K562 (cell line): ENCODE measurements at regions not wholly inside any gene's neighbourhood (a gene's known extent, or its start where the extent isn't known, plus 50 kb on each side); places are given as distances from the start of the nearest gene placed in this dataset.

Experiments
- ATAC-seq: fragments of 200-7000 bp; cut with Tn5 transposase; 3 replicates; pipeline ENCODE4 v1.9.1; 2020; ENCODE audit warnings: moderate library complexity
- BruUV-seq: library from RNA; stranded (reverse); fragments of 400-500 nt; replicated peaks from 2 replicates; lab custom pipeline; 2021; lab: Mats Ljungman, UMichigan
- CTCF ChIA-PET: fragments of 300-600 bp; formaldehyde crosslinking; extraction: SDS; loops from one replicate; lab custom pipeline; 2021; ENCODE audit warnings: low intra/inter-chr PET ratio; lab: Yijun Ruan, JAX
- POLR2A ChIA-PET: fragments of 300-600, 350-650 bp; sonication (Branson Sonifier 250); formaldehyde crosslinking; extraction: SDS; loops from one replicate; lab custom pipeline; 2021; ENCODE audit warnings: antibody characterized with exemption, inconsistent platforms; lab: Yijun Ruan, JAX
- DNase-seq, 4 experiments: peaks; one replicate each; pipeline versions ENCODE4 v3.0.0 to v3.0.0-alpha.2; 2011 to 2018; ENCODE audit warnings: low spot score in 3 of 4, mixed read lengths in 3 of 4; ENCODE audit errors: extremely low read depth in 1 of 4
- FAIRE-seq: peaks from 2 replicates; lab custom pipeline; 2011; peaks lifted over from hg19 to GRCh38; lab: Jason Lieb, UNC
- H2AFZ ChIP-seq: 2 replicates; pipeline ENCODE4 v1.6.0; 2011; ENCODE audit warnings: low read depth, low read length, control low read depth, inconsistent platforms
- H3K27ac ChIP-seq: fragments of 200-600 bp; 3 replicates; pipeline ENCODE4 v1.8.0; 2011; ENCODE audit warnings: low read depth, mild to moderate bottlenecking, control low read depth, inconsistent platforms, low read length, moderate library complexity, mixed read lengths; ENCODE audit errors: extremely low read depth
- H3K27me3 ChIP-seq, 2 experiments: fragments of 300-600 bp in 1 of 2; 2 replicates in 1 of 2; 3 replicates in 1 of 2; pipeline versions ENCODE4 v1.6.0 to v1.8.0; 2011; ENCODE audit warnings: inconsistent platforms in 2 of 2, low read length in 2 of 2, mild to moderate bottlenecking in 1 of 2, mixed read lengths in 1 of 2, moderate library complexity in 1 of 2; ENCODE audit not compliant: control insufficient read depth in 2 of 2, insufficient read depth in 2 of 2
- H3K36me3 ChIP-seq: fragments of 300-600 bp; 3 replicates; pipeline ENCODE4 v1.8.0; 2011; ENCODE audit warnings: mild to moderate bottlenecking, low read length, inconsistent platforms; ENCODE audit not compliant: control insufficient read depth, insufficient read depth
- H3K4me1 ChIP-seq, 2 experiments: fragments of 200-600 bp in 1 of 2; replicated peaks in 1 of 2; 2 replicates in 1 of 2; 3 replicates in 1 of 2; pipeline versions ENCODE4 v1.5.1 to v1.8.0; 2011; ENCODE audit warnings: inconsistent platforms in 2 of 2, low read length in 2 of 2, mild to moderate bottlenecking in 1 of 2, mixed read lengths in 1 of 2, moderate library complexity in 1 of 2; ENCODE audit not compliant: control insufficient read depth in 2 of 2, insufficient read depth in 2 of 2
- H3K4me2 ChIP-seq: 2 replicates; pipeline ENCODE4 v1.6.1; 2011; ENCODE audit warnings: low read length, control low read depth, inconsistent platforms, mixed read lengths; ENCODE audit not compliant: insufficient read depth
- H3K4me3 ChIP-seq: fragments of 200-600 bp; sonication (generic), shearing (Covaris generic); 2 replicates; pipeline ENCODE4 v1.5.1; 2016; ENCODE audit warnings: control low read depth, inconsistent platforms
- H3K79me2 ChIP-seq: fragments of 200-600 bp; 3 replicates; pipeline ENCODE4 v1.8.0; 2011; ENCODE audit warnings: low read length, inconsistent platforms; ENCODE audit not compliant: control insufficient read depth, insufficient read depth
- H3K9ac ChIP-seq, 2 experiments: 2 replicates each; pipeline versions ENCODE4 v1.6.0 to v1.6.1; 2011; ENCODE audit warnings: low read depth in 2 of 2, low read length in 2 of 2, control low read depth in 1 of 2, inconsistent platforms in 1 of 2, mild to moderate bottlenecking in 1 of 2, mixed read lengths in 1 of 2; ENCODE audit not compliant: insufficient read depth in 1 of 2
- H3K9me1 ChIP-seq: one replicate; pipeline ENCODE4 v1.6.0; 2011; ENCODE audit warnings: inconsistent platforms, mild to moderate bottlenecking, low read length, moderate library complexity; ENCODE audit not compliant: control insufficient read depth, insufficient read depth
- H3K9me3 ChIP-seq: replicated peaks from 2 replicates; pipeline ENCODE4 v1.5.1; 2011; ENCODE audit warnings: low read depth, low read length, inconsistent platforms; ENCODE audit not compliant: control insufficient read depth, insufficient read depth
- H4K20me1 ChIP-seq: replicated peaks from 2 replicates; pipeline ENCODE4 v1.6.1; 2011; ENCODE audit warnings: low read length, inconsistent platforms, mixed read lengths; ENCODE audit not compliant: control insufficient read depth, insufficient read depth
- CHD7 ChIP-seq: fragments of 200-600 bp; sonication (generic); IDR thresholded peaks from one replicate; pipeline ENCODE4 v1.6.1; 2012; ENCODE audit warnings: mild to moderate bottlenecking, low read depth, low read length, inconsistent platforms
- CREBBP ChIP-seq: IDR thresholded peaks from one replicate; pipeline ENCODE4 v1.6.1; 2012; ENCODE audit warnings: low read depth, mild to moderate bottlenecking, control low read depth, inconsistent platforms, low read length
- NCOA2 ChIP-seq, 2 experiments: fragments of 450-650 bp; IDR thresholded peaks; 2 replicates each; pipeline ENCODE4 v1.6.1; 2018; ENCODE audit warnings: mild to moderate bottlenecking in 2 of 2, moderate library complexity in 1 of 2; ENCODE audit not compliant: partially characterized antibody in 2 of 2
- SMARCC2 ChIP-seq: fragments of 450-650 bp; IDR thresholded peaks from 2 replicates; pipeline ENCODE4 v1.6.1; 2017; ENCODE audit warnings: antibody characterized with exemption, moderate library complexity, mild to moderate bottlenecking, low read depth
- SNRNP70 ChIP-seq: fragments of 200-400 bp; formaldehyde crosslinking; optimal IDR thresholded peaks from 2 replicates; pipeline ENCODE3; 2017; ENCODE audit warnings: low read depth, low read length
- XRCC4 ChIP-seq: IDR thresholded peaks from one replicate; pipeline ENCODE4 v1.6.1; 2011; ENCODE audit not compliant: insufficient read depth, insufficient read length; ENCODE audit errors: extremely low read depth
- ZNF146 ChIP-seq: IDR thresholded peaks from one replicate; pipeline ENCODE4 v1.6.1; 2018; ENCODE audit warnings: missing compliant biosample characterization; ENCODE audit not compliant: unreplicated experiment
- ZNF175 ChIP-seq: fragments of 200-800 bp; sonication (Bioruptor generic); IDR thresholded peaks from 2 replicates; pipeline ENCODE4 v1.6.1; 2016; ENCODE audit warnings: low read depth, mild to moderate bottlenecking, missing genetic modification characterization, missing compliant biosample characterization
- ZSCAN32 ChIP-seq: fragments of 450-650 bp; formaldehyde crosslinking; IDR thresholded peaks from 2 replicates; pipeline ENCODE4 v1.4.0; 2020; ENCODE audit warnings: mild to moderate bottlenecking, moderate library complexity
- WGBS: fragments of 100-300 bp; shearing (Covaris generic); methylation state at CpG from one replicate; pipeline ENCODE4 v1.1.6; 2016; ENCODE audit warnings: low coverage, mixed read lengths; ENCODE audit not compliant: insufficient coverage; ENCODE audit errors: missing lambda C conversion rate; 5-methylcytosine and 5-hydroxymethylcytosine counted together
- in situ Hi-C: fragments of 300-500 bp; cut with MboI; formaldehyde crosslinking; loops from 4 replicates; pipeline ENCODE4 v1.15.0; 2018; ENCODE audit warnings: inconsistent platforms, mixed read lengths
- intact Hi-C: fragments of 100-400 bp; cut with micrococcal nuclease; formaldehyde crosslinking; loops from 2 replicates; pipeline ENCODE4 v1.14.2; 2022

- TF ChIP-seq ZNF175 (CRISPR knock-in tag) = no peak
- no peak for TF ChIP-seq ZNF146 (CRISPR knock-in tag)
- TF ChIP-seq SNRNP70 = no peak
- no peak for TF ChIP-seq SMARCC2
- TF ChIP-seq CREBBP = no peak
- no peak for TF ChIP-seq ZSCAN32
- no peak for TF ChIP-seq CHD7
- TF ChIP-seq XRCC4 = no peak
- no peak for TF ChIP-seq NCOA2 (IDR thresholded peaks at IDR 0.05; ENCODE audit: partially characterized antibody in 2 of 2)
- whole genome bisulfite sequencing = 0% methylated on average over 3 of the region's 3 CpGs
- no peak for FAIRE-seq
- in situ Hi-C loops (no loop called here), intact Hi-C loops (no loop called here)
- Histone ChIP-seq H3K9me1 (no peaks in the 10 kb centered on the region), H2AFZ (no peak overlapping the region), H3K4me3 (no peak overlapping the region), H4K20me1 (peaks cover 5% of the 10 kb centered on the region; the same call in 1 of the 2 replicates), H3K27ac (no peak overlapping the region), H3K4me2 (no peak overlapping the region), H3K79me2 (no peaks in the 10 kb centered on the region), H3K9ac (no peak overlapping the region), H3K9me3 (no peaks in the 10 kb centered on the region), H3K4me1 (no peaks in the 10 kb centered on the region), H3K27me3 (peaks cover 4 to 8% of the 10 kb centered on the region in 2 experiments; a peak in 2 of 5 replicates), H3K36me3 (no peaks in the 10 kb centered on the region)
- no TSS peak for BruUV-seq
- CTCF ChIA-PET = no interaction called here
- POLR2A ChIA-PET = interaction anchor here (1.6 kb wide), 1 partner anchor 13 kb away, joined by 4 read pairs; no protein-coding TSS in a partner anchor
- DNase-seq = no peak
- no peak for ATAC-seq
Observed at GRCh38 chr3:10566451-10566850, 61.1 kb upstream of the ATP2B2 start.
